HFFc6 (cell line): ENCODE measurements at regions not wholly inside any gene's neighbourhood (a gene's known extent, or its start where the extent isn't known, plus 50 kb on each side); places are given as distances from the start of the nearest gene placed in this dataset.

ENCODE experiments used
- DNase-seq: peaks from one replicate; pipeline ENCODE4 v3.0.0-alpha.2; 2018
- H3K27ac Mint-ChIP-seq: 2 replicates; pipeline ENCODE4 v1.8.0; 2020; ENCODE audit warnings: mild to moderate bottlenecking, mixed read lengths
- H3K27me3 Mint-ChIP-seq: 2 replicates; pipeline ENCODE4 v1.8.0; 2021; ENCODE audit warnings: mild to moderate bottlenecking, moderate library complexity, mixed read lengths; ENCODE audit not compliant: insufficient read depth
- H3K36me3 Mint-ChIP-seq: 2 replicates; pipeline ENCODE4 v1.8.0; 2021; ENCODE audit warnings: low read depth, mixed read lengths
- H3K4me1 Mint-ChIP-seq: 2 replicates; pipeline ENCODE4 v1.8.0; 2020; ENCODE audit warnings: low read depth, mixed read lengths
- H3K4me3 Mint-ChIP-seq: 2 replicates; pipeline ENCODE4 v1.8.0; 2020; ENCODE audit warnings: mild to moderate bottlenecking, moderate library complexity, mixed read lengths
- H3K9me3 Mint-ChIP-seq: 2 replicates; pipeline ENCODE4 v1.8.0; 2020; ENCODE audit warnings: mild to moderate bottlenecking, mixed read lengths
- CTCF ChIP-seq: fragments of 200-600 bp; sonication (generic); IDR thresholded peaks from 2 replicates; pipeline ENCODE4 v1.5.0; 2021; ENCODE audit warnings: antibody characterized with exemption, mild to moderate bottlenecking

GRCh38 chr6:18601516-18602020 lies 214.4 kb downstream of the RNF144B start:
- Mint-ChIP-seq H3K27ac (no peak overlapping the region), H3K27me3 (peaks cover 2% of the 10 kb centered on the region; the same call in 1 of the 2 replicates), H3K4me3 (no peak overlapping the region)

GRCh38 chr6:18602931-18603330 lies 215.8 kb downstream of the RNF144B start:
- Mint-ChIP-seq H3K4me1 (no peaks in the 10 kb centered on the region), H3K4me3 (no peak overlapping the region), H3K27ac (no peak overlapping the region), H3K27me3 (peaks cover 2% of the 10 kb centered on the region; the same call in 1 of the 2 replicates), H3K36me3 (no peaks in the 10 kb centered on the region), H3K9me3 (no peaks in the 10 kb centered on the region)
- no peak for TF ChIP-seq CTCF
- DNase-seq = no peak

More at GRCh38 chr6:18601516-18602020, 214.4 kb downstream of the RNF144B start:
- H3K9me3 Mint-ChIP-seq = no peaks in the 10 kb centered on the region
- TF ChIP-seq CTCF = no peak
- no peaks in the 10 kb centered on the region for H3K36me3 Mint-ChIP-seq
- H3K4me1 Mint-ChIP-seq = no peaks in the 10 kb centered on the region
- no peak for DNase-seq

- TF ChIP-seq CTCF = no peak
- no peak for DNase-seq
- no peaks in the 10 kb centered on the region for H3K4me1 Mint-ChIP-seq
- no peaks in the 10 kb centered on the region for H3K36me3 Mint-ChIP-seq
- no peaks in the 10 kb centered on the region for H3K9me3 Mint-ChIP-seq
- peaks cover 2% of the 10 kb centered on the region; the same call in 1 of the 2 replicates for H3K27me3 Mint-ChIP-seq
- no peak overlapping the region for H3K27ac Mint-ChIP-seq
- H3K4me3 Mint-ChIP-seq = no peak overlapping the region
These were observed 216.2 kb downstream of the RNF144B start for GRCh38 chr6:18603361-18603760.

- H3K27me3 Mint-ChIP-seq = no peaks in the 10 kb centered on the region; the same call in 1 of the 2 replicates
- TF ChIP-seq CTCF = no peak
These were observed 218.7 kb downstream of the RNF144B start for GRCh38 chr6:18605841-18606240.

GRCh38 chr6:18609715-18610114 lies 222.6 kb downstream of the RNF144B start:
- Mint-ChIP-seq H3K27me3 (no peaks in the 10 kb centered on the region), H3K27ac (no peak overlapping the region), H3K4me3 (no peak overlapping the region), H3K4me1 (no peaks in the 10 kb centered on the region), H3K9me3 (no peaks in the 10 kb centered on the region), H3K36me3 (no peaks in the 10 kb centered on the region)
- DNase-seq = no peak
- no peak for TF ChIP-seq CTCF

More at GRCh38 chr6:18605841-18606240, 218.7 kb downstream of the RNF144B start:
- Mint-ChIP-seq H3K9me3 (no peaks in the 10 kb centered on the region), H3K36me3 (no peaks in the 10 kb centered on the region), H3K4me3 (no peak overlapping the region), H3K27ac (no peak overlapping the region), H3K4me1 (no peaks in the 10 kb centered on the region)
- no peak for DNase-seq
